ENCODE measurements at regions not wholly inside any gene's neighbourhood (a gene's known extent, or its start where the extent isn't known, plus 50 kb on each side); places are given as distances from the start of the nearest gene placed in this dataset.
"Not testable (repeated sequence)": the region's sequence is repeated elsewhere in the genome, so short reads cannot be mapped to it uniquely, and the experiment has no call there.

- DNase-seq (ENCODE audit: low read depth, low spot score), result no peak
- no peak overlapping the region for H3K27ac ChIP-seq (ENCODE audit: low read depth, low read length)
- no peaks in the 10 kb centered on the region for H3K27me3 ChIP-seq (ENCODE audit: control insufficient read depth, insufficient read depth, low read length)
- CTCF ChIA-PET, result no interaction called here
- POLR2A ChIA-PET, result no interaction called here
- no peaks in the 10 kb centered on the region; the same call in none of the 2 replicates for H3K9me3 ChIP-seq (ENCODE audit: control insufficient read depth, insufficient read depth, low read length)
- H3K4me3 ChIP-seq (ENCODE audit: low read depth, low read length), result no peak overlapping the region
- TF ChIP-seq CTCF (IDR thresholded peaks at IDR 0.05; ENCODE audit: low read depth, low read length), result no peak
Observed at GRCh38 chr9:75358846-75359245, 270.5 kb downstream of the OSTF1 start.

GRCh38 chr9:75359638-75360037 is 271.3 kb downstream of the OSTF1 start:
- ChIA-PET POLR2A (no interaction called here), CTCF (no interaction called here)
- Histone ChIP-seq H3K4me3 (ENCODE audit: low read depth, low read length) (no peak overlapping the region), H3K27ac (ENCODE audit: low read depth, low read length) (no peak overlapping the region), H3K27me3 (ENCODE audit: control insufficient read depth, insufficient read depth, low read length) (no peaks in the 10 kb centered on the region), H3K9me3 (ENCODE audit: control insufficient read depth, insufficient read depth, low read length) (no peaks in the 10 kb centered on the region; the same call in none of the 2 replicates)
- DNase-seq (ENCODE audit: low read depth, low spot score), result no peak
- TF ChIP-seq CTCF (IDR thresholded peaks at IDR 0.05; ENCODE audit: low read depth, low read length), result no peak

- TF ChIP-seq CTCF (IDR thresholded peaks at IDR 0.05; ENCODE audit: low read depth, low read length), result no peak
- no peak for DNase-seq (ENCODE audit: low read depth, low spot score)
- no peaks in the 10 kb centered on the region for H3K27me3 ChIP-seq (ENCODE audit: control insufficient read depth, insufficient read depth, low read length)
- H3K4me3 ChIP-seq (ENCODE audit: low read depth, low read length), result no peak overlapping the region
- no peak overlapping the region for H3K27ac ChIP-seq (ENCODE audit: low read depth, low read length)
- no peaks in the 10 kb centered on the region; the same call in 1 of the 2 replicates for H3K9me3 ChIP-seq (ENCODE audit: control insufficient read depth, insufficient read depth, low read length)
- POLR2A ChIA-PET, result no interaction called here
- CTCF ChIA-PET, result no interaction called here
Observed at GRCh38 chr9:75360252-75360651, 271.9 kb downstream of the OSTF1 start.

GRCh38 chr9:75362446-75362845 is 274.1 kb downstream of the OSTF1 start:
- CTCF ChIA-PET; H3K27ac ChIP-seq (ENCODE audit: low read depth, low read length); POLR2A ChIA-PET; H3K4me3 ChIP-seq (ENCODE audit: low read depth, low read length); DNase-seq (ENCODE audit: low read depth, low spot score); H3K9me3 ChIP-seq (ENCODE audit: control insufficient read depth, insufficient read depth, low read length); H3K27me3 ChIP-seq (ENCODE audit: control insufficient read depth, insufficient read depth, low read length): not testable (repeated sequence)

- CTCF ChIA-PET, result no interaction called here
- Histone ChIP-seq H3K27me3 (ENCODE audit: control insufficient read depth, insufficient read depth, low read length) (no peaks in the 10 kb centered on the region), H3K27ac (ENCODE audit: low read depth, low read length) (no peak overlapping the region), H3K9me3 (ENCODE audit: control insufficient read depth, insufficient read depth, low read length) (no peaks in the 10 kb centered on the region; the same call in 1 of the 2 replicates), H3K4me3 (ENCODE audit: low read depth, low read length) (no peak overlapping the region)
- no peak for DNase-seq (ENCODE audit: low read depth, low spot score)
- TF ChIP-seq CTCF (IDR thresholded peaks at IDR 0.05; ENCODE audit: low read depth, low read length), result no peak
- POLR2A ChIA-PET, result no interaction called here
Observed at GRCh38 chr9:75365196-75365595, 276.9 kb downstream of the OSTF1 start.

GRCh38 chr9:75369989-75370388 is 281.7 kb downstream of the OSTF1 start:
- ChIA-PET POLR2A (no interaction called here), CTCF (no interaction called here)
- Histone ChIP-seq H3K4me3 (ENCODE audit: low read depth, low read length) (no peak overlapping the region), H3K9me3 (ENCODE audit: control insufficient read depth, insufficient read depth, low read length) (no peaks in the 10 kb centered on the region; the same call in 1 of the 2 replicates), H3K27ac (ENCODE audit: low read depth, low read length) (no peak overlapping the region), H3K27me3 (ENCODE audit: control insufficient read depth, insufficient read depth, low read length) (no peaks in the 10 kb centered on the region)
- DNase-seq (ENCODE audit: low read depth, low spot score), result no peak
- TF ChIP-seq CTCF (IDR thresholded peaks at IDR 0.05; ENCODE audit: low read depth, low read length), result no peak

Measured in AG04450 (cell line).